CD8-positive, alpha-beta memory T cell (primary cell): ENCODE measurements at regions not wholly inside any gene's neighbourhood (a gene's known extent, or its start where the extent isn't known, plus 50 kb on each side); places are given as distances from the start of the nearest gene placed in this dataset.

ENCODE experiments used
- CTCF ChIA-PET: fragments of 350-600 bp; sonication (Branson Sonifier 250); formaldehyde crosslinking; loops from one replicate; lab custom pipeline; 2021; ENCODE audit warnings: antibody characterized with exemption; lab: Charles Lee
- POLR2A ChIA-PET: fragments of 350-600 bp; sonication (Branson Sonifier 250); formaldehyde crosslinking; loops from one replicate; lab custom pipeline; 2021; ENCODE audit warnings: antibody characterized with exemption; lab: Charles Lee
- DNase-seq, 5 donors: peaks; one replicate each; pipeline versions ENCODE4 v3.0.0 to v3.0.0-alpha.2; 2020 to 2022; ENCODE audit warnings: mixed read lengths in 1 of 5
- H3K27ac ChIP-seq: one replicate; pipeline ENCODE4 v1.7.0; 2013; ENCODE audit warnings: low read depth, mild to moderate bottlenecking, low read length, moderate library complexity
- H3K27me3 ChIP-seq: 2 replicates; pipeline ENCODE4 v1.7.0; 2013; ENCODE audit warnings: low read length, mild to moderate bottlenecking; ENCODE audit not compliant: insufficient read depth, poor library complexity, severe bottlenecking
- H3K36me3 ChIP-seq: 2 replicates; pipeline ENCODE4 v1.7.0; 2013; ENCODE audit warnings: mild to moderate bottlenecking, low read length, moderate library complexity; ENCODE audit not compliant: insufficient read depth
- H3K4me1 ChIP-seq: 2 replicates; pipeline ENCODE4 v1.7.0; 2013; ENCODE audit warnings: mild to moderate bottlenecking, low read length, moderate library complexity; ENCODE audit not compliant: insufficient read depth
- H3K4me3 ChIP-seq: 2 replicates; pipeline ENCODE4 v1.7.0; 2013; ENCODE audit warnings: mild to moderate bottlenecking, low read length
- H3K9me3 ChIP-seq: 2 replicates; pipeline ENCODE4 v1.7.0; 2013; ENCODE audit warnings: mild to moderate bottlenecking, low read length
- H3K27ac Mint-ChIP-seq, 8 donors: one replicate each; pipeline ENCODE4 v1.8.0; 2020 to 2021; ENCODE audit warnings: mixed read lengths in 8 of 8, mild to moderate bottlenecking in 6 of 8, inconsistent platforms in 3 of 8, moderate library complexity in 3 of 8
- H3K27me3 Mint-ChIP-seq, 2 donors: one replicate each; pipeline ENCODE4 v1.8.0; 2020 to 2021; ENCODE audit warnings: mixed read lengths in 2 of 2, mild to moderate bottlenecking in 1 of 2, moderate library complexity in 1 of 2
- H3K36me3 Mint-ChIP-seq, 3 donors: one replicate each; pipeline ENCODE4 v1.8.0; 2020 to 2021; ENCODE audit warnings: mixed read lengths in 3 of 3, inconsistent platforms in 1 of 3, mild to moderate bottlenecking in 1 of 3
- H3K4me1 Mint-ChIP-seq, 3 donors: one replicate each; pipeline ENCODE4 v1.8.0; 2020 to 2021; ENCODE audit warnings: mixed read lengths in 3 of 3, inconsistent platforms in 1 of 3, mild to moderate bottlenecking in 1 of 3
- H3K4me3 Mint-ChIP-seq, 7 donors: one replicate each; pipeline ENCODE4 v1.8.0; 2020 to 2021; ENCODE audit warnings: mixed read lengths in 7 of 7, mild to moderate bottlenecking in 6 of 7, moderate library complexity in 4 of 7, inconsistent platforms in 2 of 7
- H3K9me3 Mint-ChIP-seq, 5 donors: one replicate each; pipeline ENCODE4 v1.8.0; 2020 to 2022; ENCODE audit warnings: mixed read lengths in 5 of 5, mild to moderate bottlenecking in 3 of 5, moderate library complexity in 2 of 5, inconsistent platforms in 1 of 5

DNA sequence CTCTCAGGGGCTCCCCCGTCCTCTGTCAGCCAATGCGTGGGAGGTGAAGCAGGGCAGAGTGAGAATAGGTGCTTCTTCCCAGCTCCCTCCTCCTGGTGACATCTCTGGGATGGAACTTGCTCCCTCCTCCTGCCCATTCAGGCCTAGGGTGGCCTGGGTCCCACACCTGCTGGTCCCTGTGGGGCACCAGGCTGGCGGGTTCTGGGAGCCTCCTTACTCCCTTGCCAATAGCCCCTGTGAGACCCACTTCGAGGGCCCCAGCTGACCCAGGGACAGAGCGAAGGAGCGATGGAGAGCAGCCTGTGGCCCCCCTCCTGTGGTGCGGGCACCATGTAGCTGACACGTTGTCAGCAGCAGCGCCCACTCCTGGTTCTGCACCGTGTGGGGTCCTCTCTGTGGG, 512.6 kb downstream of the GLRX3 start:
- no peaks in the 10 kb centered on the region for H3K27me3 Mint-ChIP-seq
- Histone ChIP-seq H3K9me3 (no peaks in the 10 kb centered on the region), H3K4me3 (no peak overlapping the region), H3K27me3 (no peaks in the 10 kb centered on the region), H3K4me1 (no peaks in the 10 kb centered on the region), H3K36me3 (no peaks in the 10 kb centered on the region), H3K27ac (no peak overlapping the region)
- H3K27ac Mint-ChIP-seq, result no peak overlapping the region
- ChIA-PET POLR2A (no interaction called here), CTCF (no interaction called here)
- peaks cover 6 to 10% (median 7%) of the 10 kb centered on the region in 5 donors for H3K9me3 Mint-ChIP-seq
- H3K36me3 Mint-ChIP-seq, result peaks cover 0 to 3% (median 0%) of the 10 kb centered on the region in 3 donors
- no peak overlapping the region for H3K4me3 Mint-ChIP-seq
- no peaks in the 10 kb centered on the region for H3K4me1 Mint-ChIP-seq
- no peak for DNase-seq

DNA sequence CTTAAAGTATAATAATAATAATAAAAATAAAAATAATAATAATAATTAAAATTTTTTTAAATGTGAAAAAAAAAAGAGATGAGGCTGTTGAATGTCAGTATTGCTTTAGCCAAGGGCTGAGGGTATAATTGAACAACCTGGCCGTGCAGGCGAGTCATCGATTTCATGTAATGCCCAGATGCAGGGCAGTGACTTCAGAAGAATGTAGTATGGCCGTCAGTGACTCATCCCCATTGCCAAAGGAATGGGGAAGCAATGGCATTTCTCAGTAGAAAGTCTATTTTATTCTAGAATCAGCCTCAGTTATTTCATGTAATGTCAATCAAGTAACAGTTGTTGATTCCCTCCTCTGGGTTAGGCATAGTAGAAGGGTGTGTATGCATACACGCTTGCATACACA, 516.4 kb downstream of the GLRX3 start:
- CTCF ChIA-PET, result no interaction called here
- DNase-seq, result no peak
- H3K27ac Mint-ChIP-seq, result no peak overlapping the region
- Histone ChIP-seq H3K9me3 (no peaks in the 10 kb centered on the region), H3K36me3 (no peaks in the 10 kb centered on the region), H3K4me3 (no peak overlapping the region), H3K27me3 (no peaks in the 10 kb centered on the region), H3K4me1 (no peaks in the 10 kb centered on the region), H3K27ac (no peak overlapping the region)
- POLR2A ChIA-PET, result no interaction called here
- no peak overlapping the region for H3K4me3 Mint-ChIP-seq
- H3K9me3 Mint-ChIP-seq, result peaks cover 4 to 7% (median 6%) of the 10 kb centered on the region in 5 donors
- no peaks in the 10 kb centered on the region for H3K27me3 Mint-ChIP-seq
- peaks cover 0 to 3% (median 0%) of the 10 kb centered on the region in 3 donors for H3K36me3 Mint-ChIP-seq
- no peaks in the 10 kb centered on the region for H3K4me1 Mint-ChIP-seq

DNA sequence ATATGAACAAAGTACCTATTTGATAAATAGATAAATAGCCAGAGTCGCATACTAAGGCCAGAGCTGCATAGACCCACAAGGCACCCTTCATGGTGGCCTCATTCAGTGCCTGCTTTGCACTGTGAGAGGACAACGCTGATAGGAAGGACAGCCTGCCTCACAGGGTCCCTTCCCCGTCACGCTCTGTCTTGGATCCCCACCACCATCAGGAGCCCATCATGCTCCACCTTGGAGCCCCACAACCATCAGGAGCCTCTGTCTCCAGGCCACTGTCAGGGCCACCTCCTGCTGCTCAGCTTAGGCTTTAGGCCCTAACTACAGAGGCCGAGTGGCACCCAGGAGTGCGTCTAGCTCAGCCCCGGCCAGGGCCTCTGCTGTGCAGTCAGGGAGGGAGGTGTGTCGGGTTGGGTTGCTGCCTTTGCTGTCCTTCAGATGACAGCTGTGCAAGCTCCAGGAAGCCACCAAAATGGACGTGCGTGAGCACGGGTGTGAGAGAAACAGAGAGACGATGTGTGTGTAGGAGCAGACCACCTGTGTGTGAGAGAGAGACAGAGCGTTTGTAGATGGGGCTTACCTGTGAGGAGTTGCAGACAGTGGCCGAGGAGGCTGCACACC, 516.9 kb downstream of the GLRX3 start:
- H3K9me3 Mint-ChIP-seq, result peaks cover 4 to 6% (median 5%) of the 10 kb centered on the region in 5 donors
- no peak overlapping the region for H3K27ac Mint-ChIP-seq
- H3K9me3 ChIP-seq, result no peaks in the 10 kb centered on the region
- no peak overlapping the region for H3K4me3 Mint-ChIP-seq
- H3K27me3 Mint-ChIP-seq, result no peaks in the 10 kb centered on the region
- H3K4me1 Mint-ChIP-seq, result no peaks in the 10 kb centered on the region
- no peak overlapping the region for H3K27ac ChIP-seq
- ChIA-PET POLR2A (no interaction called here), CTCF (no interaction called here)
- no peaks in the 10 kb centered on the region for H3K27me3 ChIP-seq
- no peak overlapping the region for H3K4me3 ChIP-seq
- no peaks in the 10 kb centered on the region for H3K4me1 ChIP-seq
- H3K36me3 Mint-ChIP-seq, result peaks cover 0 to 3% (median 0%) of the 10 kb centered on the region in 3 donors
- H3K36me3 ChIP-seq, result no peaks in the 10 kb centered on the region
- DNase-seq, result no peak

DNA sequence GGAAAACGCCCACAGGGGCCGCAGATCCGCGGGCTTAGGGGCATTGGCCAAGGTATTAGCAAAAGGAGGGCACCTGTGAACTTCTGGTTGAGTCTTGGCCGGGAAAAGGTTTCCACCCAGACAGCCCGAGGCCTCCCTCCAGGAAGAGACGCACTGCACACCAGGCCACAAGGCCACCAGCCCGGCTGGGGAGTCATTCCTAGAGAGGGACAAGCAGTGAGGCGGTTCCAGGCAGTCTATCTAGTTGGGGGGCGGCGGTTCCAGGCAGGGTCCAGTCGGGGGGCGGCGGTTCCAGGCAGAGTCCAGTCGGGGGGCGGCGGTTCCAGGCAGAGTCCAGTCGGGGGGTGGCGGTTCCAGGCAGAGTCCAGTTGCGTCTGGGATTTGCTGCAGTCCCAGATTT, 518.5 kb downstream of the GLRX3 start:
- ChIA-PET POLR2A (no interaction called here), CTCF (no interaction called here)
- Mint-ChIP-seq H3K36me3 (no peaks in the 10 kb centered on the region), H3K27ac (no peak overlapping the region), H3K4me3 (no peak overlapping the region), H3K4me1 (no peaks in the 10 kb centered on the region), H3K27me3 (no peaks in the 10 kb centered on the region), H3K9me3 (peaks cover 0 to 6% (median 0%) of the 10 kb centered on the region in 5 donors)
- no peak for DNase-seq
- Histone ChIP-seq H3K27ac (no peak overlapping the region), H3K27me3 (no peaks in the 10 kb centered on the region), H3K4me1 (no peaks in the 10 kb centered on the region), H3K9me3 (no peaks in the 10 kb centered on the region), H3K36me3 (no peaks in the 10 kb centered on the region), H3K4me3 (no peak overlapping the region)

DNA sequence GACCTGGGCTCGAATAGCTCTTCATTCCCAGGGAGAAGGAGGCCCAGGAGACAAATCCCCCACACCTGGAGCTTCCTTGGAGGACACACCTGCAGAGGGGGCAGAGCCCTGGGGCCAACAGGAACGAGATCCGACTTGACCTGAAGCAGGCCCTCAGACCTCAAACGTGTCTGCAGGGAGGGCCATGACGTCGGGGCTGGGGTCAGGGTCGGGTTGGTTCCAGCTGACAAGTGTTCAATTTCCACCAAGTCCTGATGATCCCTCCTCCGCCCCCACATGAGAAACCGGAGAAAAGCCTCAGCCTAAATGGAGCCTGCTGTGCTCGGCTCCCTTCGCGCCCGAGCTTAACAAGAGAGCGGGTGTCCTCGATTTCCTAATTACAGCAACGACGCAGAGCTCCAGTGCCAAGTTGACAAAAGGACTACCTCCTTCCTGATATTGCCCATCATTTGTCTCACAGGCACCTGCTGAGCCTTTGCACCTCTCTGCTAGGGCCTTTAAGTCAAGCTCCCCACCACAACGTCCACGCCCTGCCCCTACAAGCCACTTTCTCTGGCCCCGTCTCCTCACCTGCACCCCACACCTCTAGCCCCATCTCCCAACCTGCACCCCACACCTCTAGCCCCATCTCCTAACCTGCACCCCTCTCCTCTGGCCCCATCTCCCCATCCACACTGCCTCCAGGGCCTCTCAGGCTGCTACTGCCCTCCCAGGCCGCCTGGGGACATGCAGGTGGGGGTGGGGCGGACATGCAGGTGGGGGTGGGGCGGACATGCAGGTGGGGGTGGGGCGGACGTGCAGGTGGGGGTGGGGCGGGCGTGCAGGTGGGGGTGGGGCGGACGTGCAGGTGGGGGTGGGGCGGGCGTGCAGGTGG, 519.4 kb downstream of the GLRX3 start:
- Mint-ChIP-seq H3K4me1 (no peaks in the 10 kb centered on the region), H3K4me3 (no peak overlapping the region), H3K27me3 (no peaks in the 10 kb centered on the region), H3K36me3 (no peaks in the 10 kb centered on the region), H3K27ac (no peak overlapping the region), H3K9me3 (peaks cover 0 to 6% (median 0%) of the 10 kb centered on the region in 5 donors)
- ChIA-PET POLR2A (no interaction called here), CTCF (no interaction called here)
- Histone ChIP-seq H3K36me3 (no peaks in the 10 kb centered on the region), H3K4me3 (no peak overlapping the region), H3K27ac (no peak overlapping the region), H3K27me3 (no peaks in the 10 kb centered on the region), H3K9me3 (no peaks in the 10 kb centered on the region), H3K4me1 (no peaks in the 10 kb centered on the region)
- no peak for DNase-seq

DNA sequence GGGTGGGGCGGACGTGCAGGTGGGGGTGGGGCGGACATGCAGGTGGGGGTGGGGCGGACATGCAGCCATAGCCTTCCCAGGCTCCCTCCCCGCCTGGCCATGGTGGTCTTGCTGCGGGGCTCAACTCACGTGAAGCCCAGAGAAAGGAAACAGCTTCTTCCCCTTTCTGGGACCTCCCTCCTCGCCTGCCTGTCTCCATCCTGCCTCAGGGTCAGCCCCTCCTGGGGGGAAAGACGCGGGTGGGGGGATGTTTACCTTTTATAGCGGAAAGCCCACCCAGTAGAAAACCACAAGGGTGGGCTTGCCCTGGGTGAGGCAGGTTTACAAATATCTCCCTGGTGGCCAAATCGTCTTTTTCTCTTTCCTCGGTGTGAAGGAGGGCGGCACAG, 520.0 kb downstream of the GLRX3 start:
- Mint-ChIP-seq H3K36me3 (no peaks in the 10 kb centered on the region), H3K4me1 (no peaks in the 10 kb centered on the region), H3K27ac (no peak overlapping the region), H3K9me3 (peaks cover 0 to 6% (median 0%) of the 10 kb centered on the region in 5 donors), H3K27me3 (no peaks in the 10 kb centered on the region), H3K4me3 (no peak overlapping the region)
- ChIA-PET CTCF (no interaction called here), POLR2A (no interaction called here)
- DNase-seq, result no peak
- H3K27me3 ChIP-seq, result no peaks in the 10 kb centered on the region
- no peaks in the 10 kb centered on the region for H3K4me1 ChIP-seq
- H3K27ac ChIP-seq, result no peak overlapping the region
- H3K4me3 ChIP-seq, result no peak overlapping the region
- no peaks in the 10 kb centered on the region for H3K36me3 ChIP-seq
- H3K9me3 ChIP-seq, result no peaks in the 10 kb centered on the region

DNA sequence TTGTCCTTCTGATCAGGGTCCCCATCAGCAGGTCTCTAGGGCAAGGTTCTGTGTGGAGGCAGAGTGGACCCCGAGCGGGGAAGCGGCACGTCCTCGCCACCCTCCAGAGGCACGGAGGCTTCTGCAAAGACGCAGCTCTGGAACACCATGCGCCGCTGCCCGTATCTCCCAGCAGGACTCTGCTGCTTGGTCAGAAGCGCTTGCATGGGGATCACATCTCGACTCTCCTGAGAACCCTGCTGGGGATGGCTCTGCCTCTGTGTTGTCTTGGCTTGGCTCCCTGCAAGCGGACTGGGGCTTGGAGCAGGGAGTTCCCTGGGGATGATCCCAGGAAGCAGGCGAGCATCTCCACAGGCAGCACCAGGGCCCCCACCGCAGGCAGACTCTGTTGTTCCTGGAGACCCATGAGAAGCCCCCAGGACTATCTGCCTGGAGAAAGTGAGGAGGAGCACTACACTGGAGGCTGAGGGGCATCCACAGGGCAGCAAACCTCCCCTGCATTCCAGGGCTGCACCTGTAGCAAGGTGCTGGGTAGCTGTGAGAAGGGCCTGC, 520.5 kb downstream of the GLRX3 start:
- no peaks in the 10 kb centered on the region for H3K27me3 ChIP-seq
- H3K4me3 ChIP-seq, result no peak overlapping the region
- Mint-ChIP-seq H3K4me1 (no peaks in the 10 kb centered on the region), H3K27ac (no peak overlapping the region), H3K36me3 (no peaks in the 10 kb centered on the region), H3K27me3 (no peaks in the 10 kb centered on the region), H3K4me3 (no peak overlapping the region), H3K9me3 (peaks cover 0 to 6% (median 0%) of the 10 kb centered on the region in 5 donors)
- CTCF ChIA-PET, result no interaction called here
- no peaks in the 10 kb centered on the region for H3K9me3 ChIP-seq
- DNase-seq, result no peak
- POLR2A ChIA-PET, result no interaction called here
- no peak overlapping the region for H3K27ac ChIP-seq
- H3K36me3 ChIP-seq, result no peaks in the 10 kb centered on the region
- no peaks in the 10 kb centered on the region for H3K4me1 ChIP-seq

DNA sequence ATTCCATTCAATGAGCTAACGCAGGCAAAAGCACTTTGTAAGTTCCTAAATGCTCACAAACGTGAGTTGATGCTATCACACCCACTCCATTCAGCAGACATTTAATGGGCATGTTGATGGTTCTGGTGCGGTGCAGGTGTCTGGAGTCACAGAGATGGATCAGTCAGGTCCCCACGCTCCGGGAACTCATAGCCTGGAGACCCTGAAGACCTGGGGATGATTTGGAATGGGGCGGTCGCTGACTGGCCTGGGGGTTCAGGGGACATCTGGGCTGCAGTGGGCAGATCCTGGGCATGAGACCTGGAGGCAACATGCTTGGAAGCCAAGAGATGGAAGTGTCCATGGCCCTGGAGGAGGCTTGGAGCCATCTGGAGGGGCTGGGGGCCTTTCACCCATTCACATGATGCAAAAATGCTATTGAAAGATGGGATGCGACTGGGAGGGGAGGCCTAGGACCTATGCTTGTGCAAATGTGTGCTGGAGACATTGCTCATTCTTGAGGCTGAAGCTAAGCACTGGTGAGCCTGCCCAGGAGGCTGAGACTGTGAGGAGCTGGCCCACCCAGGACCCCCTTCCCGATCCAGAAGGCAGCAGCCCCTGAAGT, 522.6 kb downstream of the GLRX3 start:
- ChIA-PET CTCF (no interaction called here), POLR2A (no interaction called here)
- H3K36me3 ChIP-seq, result no peaks in the 10 kb centered on the region
- DNase-seq, result no peak
- H3K4me1 Mint-ChIP-seq, result no peaks in the 10 kb centered on the region
- H3K27ac ChIP-seq, result no peak overlapping the region
- no peak overlapping the region for H3K4me3 Mint-ChIP-seq
- no peaks in the 10 kb centered on the region for H3K9me3 ChIP-seq
- H3K27me3 ChIP-seq, result no peaks in the 10 kb centered on the region
- H3K36me3 Mint-ChIP-seq, result no peaks in the 10 kb centered on the region
- H3K4me1 ChIP-seq, result no peaks in the 10 kb centered on the region
- H3K27me3 Mint-ChIP-seq, result no peaks in the 10 kb centered on the region
- H3K4me3 ChIP-seq, result no peak overlapping the region
- peaks cover 0 to 3% (median 0%) of the 10 kb centered on the region in 5 donors for H3K9me3 Mint-ChIP-seq
- H3K27ac Mint-ChIP-seq, result no peak overlapping the region
